IMR-90 (cell line): ENCODE measurements at regions not wholly inside any gene's neighbourhood (a gene's known extent, or its start where the extent isn't known, plus 50 kb on each side); places are given as distances from the start of the nearest gene placed in this dataset.

Source experiments
- ATAC-seq: fragments of 200-7000 bp; cut with Tn5 transposase; 2 replicates; pipeline ENCODE4 v1.9.1; 2020; ENCODE audit warnings: low read depth, mild to moderate bottlenecking, moderate library complexity
- BruUV-seq: library from RNA; stranded (reverse); fragments of 400-500 nt; replicated peaks from 2 replicates; lab custom pipeline; 2021; lab: Mats Ljungman, UMichigan
- CTCF ChIA-PET: fragments of 300-600 bp; formaldehyde crosslinking; extraction: SDS; loops from one replicate; lab custom pipeline; 2021; ENCODE audit warnings: antibody characterized with exemption; lab: Yijun Ruan, JAX
- POLR2A ChIA-PET: fragments of 300-600 bp; sonication (Branson Sonifier 250); formaldehyde crosslinking; loops from one replicate; lab custom pipeline; 2022; ENCODE audit warnings: antibody characterized with exemption; ENCODE audit not compliant: unreplicated experiment; lab: Charles Lee
- DNase-seq: peaks from one replicate; pipeline ENCODE4 v3.0.0; 2013
- H2AFZ ChIP-seq: replicated peaks from 2 replicates; pipeline ENCODE3; 2013; ENCODE audit warnings: low read length, mild to moderate bottlenecking; ENCODE audit not compliant: poor library complexity
- H2AK5ac ChIP-seq: 2 replicates; pipeline ENCODE4 v1.6.1; 2013; ENCODE audit warnings: low read depth, low read length, inconsistent platforms
- H2AK9ac ChIP-seq: replicated peaks from 2 replicates; pipeline ENCODE3; 2013; ENCODE audit warnings: mild to moderate bottlenecking, low read depth, low read length, moderate library complexity; ENCODE audit not compliant: poor library complexity
- H2BK120ac ChIP-seq: 2 replicates; pipeline ENCODE4 v1.6.1; 2013; ENCODE audit warnings: low read depth, low read length, inconsistent platforms
- H2BK15ac ChIP-seq: 3 replicates; pipeline ENCODE4 v1.6.1; 2013; ENCODE audit warnings: low read depth, low read length, inconsistent platforms
- H2BK20ac ChIP-seq: 2 replicates; pipeline ENCODE4 v1.6.1; 2013; ENCODE audit warnings: low read depth, mild to moderate bottlenecking, inconsistent platforms, low read length, moderate library complexity
- H2BK5ac ChIP-seq: 2 replicates; pipeline ENCODE4 v1.6.1; 2013; ENCODE audit warnings: mild to moderate bottlenecking, low read depth, low read length, inconsistent platforms; ENCODE audit not compliant: poor library complexity, severe bottlenecking
- H3K14ac ChIP-seq: replicated peaks from 2 replicates; pipeline ENCODE4 v1.6.1; 2013; ENCODE audit warnings: low read depth, low read length, inconsistent platforms
- H3K18ac ChIP-seq: 2 replicates; pipeline ENCODE4 v1.6.1; 2013; ENCODE audit warnings: low read depth, low read length, control low read depth
- H3K23ac ChIP-seq: 2 replicates; pipeline ENCODE4 v1.6.1; 2013; ENCODE audit warnings: low read depth, low read length, inconsistent platforms
- H3K27ac ChIP-seq: 2 replicates; pipeline ENCODE4 v1.5.1; 2013; ENCODE audit warnings: mild to moderate bottlenecking, control low read depth, low read length; ENCODE audit not compliant: insufficient read depth
- H3K27me3 ChIP-seq: 2 replicates; pipeline ENCODE4 v1.6.1; 2013; ENCODE audit warnings: low read length; ENCODE audit not compliant: control insufficient read depth, insufficient read depth
- H3K36me3 ChIP-seq: 2 replicates; pipeline ENCODE4 v1.6.1; 2013; ENCODE audit warnings: low read length, mixed read lengths; ENCODE audit not compliant: control insufficient read depth, insufficient read depth
- H3K4ac ChIP-seq: 2 replicates; pipeline ENCODE4 v1.6.1; 2013; ENCODE audit warnings: low read depth, low read length, inconsistent platforms
- H3K4me1 ChIP-seq: 2 replicates; pipeline ENCODE4 v1.6.1; 2013; ENCODE audit warnings: low read length, mixed read lengths; ENCODE audit not compliant: control insufficient read depth, insufficient read depth
- H3K4me2 ChIP-seq: 2 replicates; pipeline ENCODE4 v1.6.1; 2013; ENCODE audit warnings: low read depth, mild to moderate bottlenecking, control low read depth, low read length, moderate library complexity
- H3K4me3 ChIP-seq: 2 replicates; pipeline ENCODE4 v1.5.1; 2013; ENCODE audit warnings: low read depth, mild to moderate bottlenecking, control low read depth, low read length, moderate library complexity; ENCODE audit not compliant: insufficient read depth
- H3K56ac ChIP-seq: 2 replicates; pipeline ENCODE4 v1.6.1; 2013; ENCODE audit warnings: low read length, inconsistent platforms; ENCODE audit not compliant: insufficient read depth; ENCODE audit errors: extremely low read depth
- H3K79me1 ChIP-seq, 2 experiments: 2 replicates each; pipeline ENCODE4 v1.6.1; 2013; ENCODE audit warnings: low read length in 2 of 2, inconsistent platforms in 1 of 2, low read depth in 1 of 2
- H3K9ac ChIP-seq: 2 replicates; pipeline ENCODE4 v1.6.1; 2013; ENCODE audit warnings: low read depth, low read length, control low read depth
- H3K9me1 ChIP-seq: 2 replicates; pipeline ENCODE4 v1.6.1; 2013; ENCODE audit warnings: low read length, inconsistent platforms; ENCODE audit not compliant: insufficient read depth
- H3K9me3 ChIP-seq: 2 replicates; pipeline ENCODE4 v1.6.1; 2013; ENCODE audit warnings: low read length; ENCODE audit not compliant: control insufficient read depth, insufficient read depth
- H4K20me1 ChIP-seq: 2 replicates; pipeline ENCODE4 v1.6.1; 2013; ENCODE audit warnings: low read length, inconsistent platforms; ENCODE audit not compliant: insufficient read depth
- H4K5ac ChIP-seq: 2 replicates; pipeline ENCODE4 v1.6.1; 2013; ENCODE audit warnings: mild to moderate bottlenecking, low read depth, low read length, control low read depth
- H4K8ac ChIP-seq, 2 experiments: 2 replicates each; pipeline ENCODE4 v1.6.1; 2013; ENCODE audit warnings: low read depth in 2 of 2, low read length in 2 of 2, control low read depth in 1 of 2, inconsistent platforms in 1 of 2
- H4K91ac ChIP-seq: 2 replicates; pipeline ENCODE4 v1.6.1; 2013; ENCODE audit warnings: low read depth, low read length, inconsistent platforms; ENCODE audit not compliant: insufficient read depth
- BHLHE40 ChIP-seq: fragments of 150-350 bp; IDR thresholded peaks from 2 replicates; pipeline ENCODE4 v1.6.1; 2016; ENCODE audit warnings: mild to moderate bottlenecking, low read depth, low read length
- CHD1 ChIP-seq: IDR thresholded peaks from 2 replicates; pipeline ENCODE4 v1.6.1; 2012; ENCODE audit warnings: low read depth, low read length, improper control_type of control experiment
- CTCF ChIP-seq: conservative IDR thresholded peaks from 2 replicates; pipeline ENCODE4 v1.5.1; 2012; ENCODE audit warnings: mild to moderate bottlenecking, low read depth, low read length, improper control_type of control experiment
- FOS ChIP-seq: fragments of 150-350 bp; IDR thresholded peaks from 2 replicates; pipeline ENCODE4 v1.6.1; 2016; ENCODE audit warnings: low read depth, low read length
- MAFK ChIP-seq: IDR thresholded peaks from 2 replicates; pipeline ENCODE4 v1.6.1; 2012; ENCODE audit warnings: low read depth, low read length, improper control_type of control experiment
- MAZ ChIP-seq: IDR thresholded peaks from 2 replicates; pipeline ENCODE4 v1.6.1; 2012; ENCODE audit warnings: low read depth, mild to moderate bottlenecking, low read length, improper control_type of control experiment, moderate library complexity, borderline replicate concordance
- MXI1 ChIP-seq: IDR thresholded peaks from 2 replicates; pipeline ENCODE4 v1.6.1; 2012; ENCODE audit warnings: low read depth, mild to moderate bottlenecking, low read length, moderate library complexity, borderline replicate concordance
- NFE2L2 ChIP-seq: fragments of 150-350 bp; IDR thresholded peaks from 2 replicates; pipeline ENCODE4 v1.6.1; 2016; ENCODE audit warnings: low read depth, mild to moderate bottlenecking, low read length
- POLR2A ChIP-seq: IDR thresholded peaks from 2 replicates; pipeline ENCODE4 v1.6.1; 2012; ENCODE audit warnings: mild to moderate bottlenecking, low read depth, low read length
- RAD21 ChIP-seq: IDR thresholded peaks from 2 replicates; pipeline ENCODE4 v1.6.1; 2012; ENCODE audit warnings: low read length, improper control_type of control experiment
- RCOR1 ChIP-seq: IDR thresholded peaks from 2 replicates; pipeline ENCODE4 v1.6.1; 2012; ENCODE audit warnings: mild to moderate bottlenecking, low read length, improper control_type of control experiment; ENCODE audit not compliant: insufficient replicate concordance
- RFX5 ChIP-seq: IDR thresholded peaks from 2 replicates; pipeline ENCODE4 v1.8.0; 2012; ENCODE audit warnings: low read depth, mild to moderate bottlenecking, low read length, moderate library complexity
- SMC3 ChIP-seq: fragments of 150-350 bp; IDR thresholded peaks from 2 replicates; pipeline ENCODE4 v1.6.1; 2016; ENCODE audit warnings: low read depth, mild to moderate bottlenecking, antibody characterized with exemption, low read length, moderate library complexity
- WGBS, 2 experiments: methylation state at CpG; one replicate each; pipeline versions ENCODE4 v1.1.5 to v1.1.7; 2013; ENCODE audit warnings: missing lambda C conversion rate in 2 of 2; ENCODE audit not compliant: insufficient read length in 1 of 2; ENCODE audit errors: extremely low coverage in 2 of 2; 5-methylcytosine and 5-hydroxymethylcytosine counted together
- dilution Hi-C: fragments of 300-500 bp; cut with HindIII; formaldehyde crosslinking; loops from one replicate; pipeline ENCODE4 v1.14.3; 2018; ENCODE audit warnings: low sequenced_read_pairs; ENCODE audit not compliant: unreplicated experiment
- in situ Hi-C: fragments of 300-500 bp; cut with MboI; formaldehyde crosslinking; loops from 3 replicates; pipeline ENCODE4 v1.14.3; 2019; ENCODE audit warnings: low sequenced_read_pairs, inconsistent platforms, mixed read lengths
- intact Hi-C: fragments of 100-400 bp; cut with micrococcal nuclease; formaldehyde crosslinking; loops from 2 replicates; pipeline ENCODE4 v1.10.0; 2022
- TF ChIP-seq, protein P1 (sequence below): fragments of 150-350 bp; IDR thresholded peaks from 2 replicates; pipeline ENCODE4 v1.6.1; 2016; ENCODE audit warnings: low read depth, mild to moderate bottlenecking, low read length, moderate library complexity, borderline replicate concordance

- Histone ChIP-seq H3K36me3 (no peaks in the 10 kb centered on the region), H2AK5ac (peak overlapping the region; percentile 59), H3K9me3 (no peaks in the 10 kb centered on the region), H4K20me1 (no peaks in the 10 kb centered on the region), H4K8ac (peak overlapping the region in 1 of 2 experiments; percentile 51; a peak in 1 of 4 replicates), H3K4ac (peak overlapping the region; percentile 76), H3K27ac (peak overlapping the region; percentile 2; the same call in 1 of the 2 replicates), H3K56ac (no peak overlapping the region), H2BK15ac (peak overlapping the region; percentile 38; the same call in 2 of the 3 replicates), H3K23ac (0 out of 2 replicates have a peak overlapping the region, but pooled peaks have one; percentile 5), H3K27me3 (no peaks in the 10 kb centered on the region), H4K5ac (no peak overlapping the region), H3K4me3 (no peak overlapping the region), H3K4me1 (peaks cover 6% of the 10 kb centered on the region), H3K9ac (no peak overlapping the region), H2AFZ (peak overlapping the region; percentile 54), H3K14ac (peak overlapping the region; percentile 41), H4K91ac (peak overlapping the region; percentile 41; the same call in 1 of the 2 replicates), H2BK5ac (peak overlapping the region; percentile 42), H2BK120ac (peak overlapping the region; percentile 68), H2AK9ac (peak overlapping the region; percentile 75), H3K9me1 (peaks cover 12% of the 10 kb centered on the region), H3K18ac (peak overlapping the region; percentile 23; the same call in 1 of the 2 replicates), H2BK20ac (peak overlapping the region; percentile 48; the same call in 1 of the 2 replicates), H3K79me1 (no peaks in the 10 kb centered on the region), H3K4me2 (0 out of 2 replicates have a peak overlapping the region, but pooled peaks have one; percentile 14)
- no TSS peak for BruUV-seq
- ATAC-seq = peak; percentile 46
- 0% methylated on average over 1 of the region's 2 CpGs; no CpG with 5 or more reads in 1 of the 2 experiments for WGBS, 2 experiments
- TF ChIP-seq NFE2L2 (no peak), SMC3 (no peak), MXI1 (no peak), POLR2A (no peak), MAZ (no peak), RCOR1 (no peak), FOS (no peak), CTCF (no peak), RAD21 (no peak), BHLHE40 (no peak), CHD1 (no peak), RFX5 (no peak), MAFK (no peak)
- TF ChIP-seq, protein P1, sequence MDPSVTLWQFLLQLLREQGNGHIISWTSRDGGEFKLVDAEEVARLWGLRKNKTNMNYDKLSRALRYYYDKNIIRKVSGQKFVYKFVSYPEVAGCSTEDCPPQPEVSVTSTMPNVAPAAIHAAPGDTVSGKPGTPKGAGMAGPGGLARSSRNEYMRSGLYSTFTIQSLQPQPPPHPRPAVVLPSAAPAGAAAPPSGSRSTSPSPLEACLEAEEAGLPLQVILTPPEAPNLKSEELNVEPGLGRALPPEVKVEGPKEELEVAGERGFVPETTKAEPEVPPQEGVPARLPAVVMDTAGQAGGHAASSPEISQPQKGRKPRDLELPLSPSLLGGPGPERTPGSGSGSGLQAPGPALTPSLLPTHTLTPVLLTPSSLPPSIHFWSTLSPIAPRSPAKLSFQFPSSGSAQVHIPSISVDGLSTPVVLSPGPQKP = no peak
- in situ Hi-C loops (no loop called here), dilution Hi-C loops (no loop called here), intact Hi-C loops (no loop called here)
- DNase-seq = peak; percentile 64
- POLR2A ChIA-PET = no interaction called here
- CTCF ChIA-PET = interaction anchor here (0.9 kb wide), 1 partner anchor 353 kb away, joined by 4 read pairs; no protein-coding TSS in a partner anchor
Measured at GRCh38 chr5:74199005-74199404, 441.5 kb downstream of the ENC1 start.
